ENCODE measurements at regions not wholly inside any gene's neighbourhood (a gene's known extent, or its start where the extent isn't known, plus 50 kb on each side); places are given as distances from the start of the nearest gene placed in this dataset.

GRCh38 chr5:43889233-43889632 is 286.3 kb downstream of the NNT start:
- TF ChIP-seq, protein P1, sequence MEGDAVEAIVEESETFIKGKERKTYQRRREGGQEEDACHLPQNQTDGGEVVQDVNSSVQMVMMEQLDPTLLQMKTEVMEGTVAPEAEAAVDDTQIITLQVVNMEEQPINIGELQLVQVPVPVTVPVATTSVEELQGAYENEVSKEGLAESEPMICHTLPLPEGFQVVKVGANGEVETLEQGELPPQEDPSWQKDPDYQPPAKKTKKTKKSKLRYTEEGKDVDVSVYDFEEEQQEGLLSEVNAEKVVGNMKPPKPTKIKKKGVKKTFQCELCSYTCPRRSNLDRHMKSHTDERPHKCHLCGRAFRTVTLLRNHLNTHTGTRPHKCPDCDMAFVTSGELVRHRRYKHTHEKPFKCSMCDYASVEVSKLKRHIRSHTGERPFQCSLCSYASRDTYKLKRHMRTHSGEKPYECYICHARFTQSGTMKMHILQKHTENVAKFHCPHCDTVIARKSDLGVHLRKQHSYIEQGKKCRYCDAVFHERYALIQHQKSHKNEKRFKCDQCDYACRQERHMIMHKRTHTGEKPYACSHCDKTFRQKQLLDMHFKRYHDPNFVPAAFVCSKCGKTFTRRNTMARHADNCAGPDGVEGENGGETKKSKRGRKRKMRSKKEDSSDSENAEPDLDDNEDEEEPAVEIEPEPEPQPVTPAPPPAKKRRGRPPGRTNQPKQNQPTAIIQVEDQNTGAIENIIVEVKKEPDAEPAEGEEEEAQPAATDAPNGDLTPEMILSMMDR (IDR thresholded peaks at IDR 0.05; ENCODE audit: insufficient read depth, low read length, poor library complexity, severe bottlenecking): no peak
- no peak for TF ChIP-seq EZH2phosphoT487 (conservative IDR thresholded peaks at IDR 0.05; ENCODE audit: low read length)

All from SU-DHL-6 (cell line).